ENCODE measurements at regions not wholly inside any gene's neighbourhood (a gene's known extent, or its start where the extent isn't known, plus 50 kb on each side); places are given as distances from the start of the nearest gene placed in this dataset.
A peak's percentile ranks its signal among the peaks of the same experiment; 100 is the strongest.

DNA sequence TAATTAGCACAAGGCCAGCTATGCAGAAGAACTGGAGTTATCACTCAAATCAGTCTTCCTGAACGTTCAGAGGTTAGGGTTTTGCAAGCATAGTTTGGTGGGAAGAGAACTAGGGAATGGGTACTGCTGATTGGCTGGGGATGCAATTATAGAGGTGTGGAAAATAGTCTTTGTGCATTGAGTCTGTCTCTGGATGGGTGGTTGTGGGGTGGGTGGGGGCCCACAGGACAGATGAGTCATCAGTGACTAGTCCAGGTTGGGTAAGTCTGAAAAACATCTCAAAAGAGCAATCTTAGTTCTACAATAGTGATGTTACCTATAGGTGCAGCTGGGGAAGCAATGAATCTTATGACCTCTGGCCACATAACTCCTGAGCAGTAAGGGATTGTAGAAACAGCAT lies 89.7 kb upstream of the HMCN1 start:
- no peak overlapping the region for H4K5ac ChIP-seq (ENCODE audit: insufficient read length, low read depth, low read length)
- H3K79me2 ChIP-seq (ENCODE audit: insufficient read depth, low read length), result no peaks in the 10 kb centered on the region
- no peak overlapping the region for H3K23ac ChIP-seq (ENCODE audit: insufficient read length, low read depth, low read length)
- H3K4me2 ChIP-seq (ENCODE audit: insufficient read depth, insufficient read length, low read length), result no peak overlapping the region
- Mint-ChIP-seq H3K9me3 (peaks cover 46 to 54% of the 10 kb centered on the region in 2 experiments), H3K4me3 (no peak overlapping the region), H3K4me1 (peaks cover 38% of the 10 kb centered on the region in 2 experiments), H3K27ac (peak overlapping the region; percentile 73 to 97 (median 86); a peak in 5 of 7 replicates), H3K27me3 (ENCODE audit: low read depth) (peaks cover 3% of the 10 kb centered on the region), H3K36me3 (ENCODE audit: insufficient read depth in 1 of 3, low read depth in 3 of 3) (peaks cover 32 to 54% (median 42%) of the 10 kb centered on the region in 3 experiments)
- H2BK20ac ChIP-seq (ENCODE audit: low read depth, low read length, poor library complexity, severe bottlenecking), result no peak overlapping the region
- no peaks in the 10 kb centered on the region for H4K20me1 ChIP-seq (ENCODE audit: control insufficient read depth, insufficient read depth, insufficient read length)
- H3K27ac ChIP-seq (ENCODE audit: insufficient read length, low read depth, low read length), result peak overlapping the region; percentile 92
- DNase-seq, result no peak
- no peaks in the 10 kb centered on the region; the same call in 1 of the 2 replicates for H3K4me1 ChIP-seq (ENCODE audit: insufficient read depth, low read length)
- H3K9me3 ChIP-seq (ENCODE audit: control insufficient read depth, low read depth, low read length), result peaks cover 11% of the 10 kb centered on the region
- no peak overlapping the region for H3K56ac ChIP-seq (ENCODE audit: insufficient read length, low read depth, low read length)
- no peak overlapping the region for H2BK12ac ChIP-seq (ENCODE audit: insufficient read length, low read depth, low read length)
- no peak overlapping the region for H2BK120ac ChIP-seq (ENCODE audit: low read depth, low read length, poor library complexity, severe bottlenecking)
- H3K79me1 ChIP-seq (ENCODE audit: insufficient read depth, low read depth, low read length, poor library complexity, severe bottlenecking), result no peaks in the 10 kb centered on the region
- no peaks in the 10 kb centered on the region for H3K27me3 ChIP-seq (ENCODE audit: insufficient read depth, low read length)
- H4K8ac ChIP-seq (replicated peaks; ENCODE audit: insufficient read length, low read depth, low read length), result no peak overlapping the region
- TF ChIP-seq, protein P1, sequence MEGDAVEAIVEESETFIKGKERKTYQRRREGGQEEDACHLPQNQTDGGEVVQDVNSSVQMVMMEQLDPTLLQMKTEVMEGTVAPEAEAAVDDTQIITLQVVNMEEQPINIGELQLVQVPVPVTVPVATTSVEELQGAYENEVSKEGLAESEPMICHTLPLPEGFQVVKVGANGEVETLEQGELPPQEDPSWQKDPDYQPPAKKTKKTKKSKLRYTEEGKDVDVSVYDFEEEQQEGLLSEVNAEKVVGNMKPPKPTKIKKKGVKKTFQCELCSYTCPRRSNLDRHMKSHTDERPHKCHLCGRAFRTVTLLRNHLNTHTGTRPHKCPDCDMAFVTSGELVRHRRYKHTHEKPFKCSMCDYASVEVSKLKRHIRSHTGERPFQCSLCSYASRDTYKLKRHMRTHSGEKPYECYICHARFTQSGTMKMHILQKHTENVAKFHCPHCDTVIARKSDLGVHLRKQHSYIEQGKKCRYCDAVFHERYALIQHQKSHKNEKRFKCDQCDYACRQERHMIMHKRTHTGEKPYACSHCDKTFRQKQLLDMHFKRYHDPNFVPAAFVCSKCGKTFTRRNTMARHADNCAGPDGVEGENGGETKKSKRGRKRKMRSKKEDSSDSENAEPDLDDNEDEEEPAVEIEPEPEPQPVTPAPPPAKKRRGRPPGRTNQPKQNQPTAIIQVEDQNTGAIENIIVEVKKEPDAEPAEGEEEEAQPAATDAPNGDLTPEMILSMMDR (conservative IDR thresholded peaks at IDR 0.05), result no peak
- H2BK5ac ChIP-seq (ENCODE audit: insufficient read length, low read length), result no peak overlapping the region
- H3K9ac ChIP-seq (ENCODE audit: extremely low read depth, insufficient read length, low read length), result no peak overlapping the region
- H2AFZ ChIP-seq (ENCODE audit: low read length), result no peak overlapping the region
- no peak overlapping the region for H3K4ac ChIP-seq (ENCODE audit: low read depth, low read length)
- no peak overlapping the region for H3K14ac ChIP-seq (ENCODE audit: insufficient read depth, low read length)
- H3K18ac ChIP-seq (ENCODE audit: insufficient read length, low read depth, low read length), result no peak overlapping the region
- no peak overlapping the region for H2AK5ac ChIP-seq (ENCODE audit: insufficient read length, low read length)
- H4K91ac ChIP-seq (ENCODE audit: insufficient read length, low read depth, low read length), result no peak overlapping the region
- no peak overlapping the region for H2BK15ac ChIP-seq (ENCODE audit: low read depth, low read length)
- H3K23me2 ChIP-seq (ENCODE audit: insufficient read length, low read depth, low read length, poor library complexity, severe bottlenecking), result no peaks in the 10 kb centered on the region
- WGBS (ENCODE audit: extremely low coverage, insufficient read length, low lambda C conversion rate), result no CpG with 5 or more reads among the region's 1 CpG
- no peak overlapping the region for H3T11ph ChIP-seq (ENCODE audit: low read length)

Data from H9 (cell line).